EH (cell line): ENCODE measurements at regions not wholly inside any gene's neighbourhood (a gene's known extent, or its start where the extent isn't known, plus 50 kb on each side); places are given as distances from the start of the nearest gene placed in this dataset.
A peak's percentile ranks its signal among the peaks of the same experiment; 100 is the strongest.

ENCODE experiments used
- DNase-seq: peaks from one replicate; pipeline ENCODE4 v3.0.0-alpha.2; 2015; ENCODE audit warnings: low read depth

- DNase-seq = peak; percentile 1
Measured at GRCh38 chrX:119181491-119181890, 53.9 kb upstream of the KIAA1210 start.

GRCh38 chrX:119186194-119186593, 49.9 kb upstream of the PGRMC1 start:
- no peak for DNase-seq
